HAP-1 (cell line): ENCODE measurements at regions not wholly inside any gene's neighbourhood (a gene's known extent, or its start where the extent isn't known, plus 50 kb on each side); places are given as distances from the start of the nearest gene placed in this dataset.

ENCODE experiments used
- DNase-seq, 2 experiments: peaks; one replicate each; pipeline ENCODE4 v3.0.0-alpha.2; 2016 to 2020; ENCODE audit warnings: low spot score in 2 of 2
- H3K27me3 ChIP-seq: fragments of 250-450 bp; sonication (Bioruptor Pico); 2 replicates; pipeline ENCODE4 v1.5.1; 2020; ENCODE audit warnings: low read depth, mild to moderate bottlenecking, moderate library complexity
- H3K36me3 ChIP-seq: fragments of 250-450 bp; sonication (Bioruptor Pico); replicated peaks from 2 replicates; pipeline ENCODE4 v1.5.1; 2020; ENCODE audit warnings: mild to moderate bottlenecking
- H3K4me1 ChIP-seq: fragments of 250-450 bp; sonication (Bioruptor Pico); 2 replicates; pipeline ENCODE4 v1.5.1; 2020; ENCODE audit warnings: mild to moderate bottlenecking
- H3K4me3 ChIP-seq: fragments of 250-450 bp; sonication (Bioruptor Pico); 2 replicates; pipeline ENCODE4 v1.5.1; 2020; ENCODE audit warnings: mild to moderate bottlenecking, moderate library complexity
- H3K9me3 ChIP-seq: fragments of 250-450 bp; sonication (Bioruptor Pico); 2 replicates; pipeline ENCODE4 v1.5.1; 2020; ENCODE audit warnings: mild to moderate bottlenecking, moderate library complexity
- in situ Hi-C: fragments of 300-500 bp; cut with MboI; formaldehyde crosslinking; loops from 3 replicates; pipeline ENCODE4 v1.14.3; 2020; ENCODE audit warnings: low sequenced_read_pairs, inconsistent platforms, mixed read lengths

GRCh38 chr5:130580264-130580663 lies 584.8 kb downstream of the HINT1 start:
- in situ Hi-C loops: no loop called here
- Histone ChIP-seq H3K27me3 (no peaks in the 10 kb centered on the region), H3K4me3 (no peak overlapping the region), H3K36me3 (no peaks in the 10 kb centered on the region), H3K9me3 (no peaks in the 10 kb centered on the region), H3K4me1 (0 out of 2 replicates have a peak, but pooled peaks cover 2% of the 10 kb centered on the region)
- DNase-seq: no peak

DNA sequence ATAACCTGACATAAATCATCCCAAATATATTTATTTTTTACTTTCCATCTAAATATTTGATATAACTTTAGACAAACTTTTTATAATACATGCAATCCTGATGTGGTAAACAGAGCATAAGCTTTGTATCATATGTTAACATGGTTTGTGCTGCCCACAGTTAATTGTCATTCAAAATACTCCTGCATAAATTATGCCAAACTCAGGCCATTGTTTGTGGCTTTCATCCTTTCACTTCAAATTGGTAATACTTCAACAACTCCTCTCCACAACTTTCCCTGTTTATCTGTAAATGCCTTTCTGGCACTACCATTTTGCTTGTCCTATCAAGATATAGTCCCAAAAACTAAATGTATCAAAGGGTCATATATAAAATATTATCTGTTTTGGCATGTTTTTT lies 586.7 kb downstream of the HINT1 start:
- in situ Hi-C loops: no loop called here
- no peak for DNase-seq
- Histone ChIP-seq H3K4me3 (no peak overlapping the region), H3K4me1 (0 out of 2 replicates have a peak, but pooled peaks cover 2% of the 10 kb centered on the region), H3K36me3 (no peaks in the 10 kb centered on the region), H3K9me3 (no peaks in the 10 kb centered on the region), H3K27me3 (no peaks in the 10 kb centered on the region)

DNA sequence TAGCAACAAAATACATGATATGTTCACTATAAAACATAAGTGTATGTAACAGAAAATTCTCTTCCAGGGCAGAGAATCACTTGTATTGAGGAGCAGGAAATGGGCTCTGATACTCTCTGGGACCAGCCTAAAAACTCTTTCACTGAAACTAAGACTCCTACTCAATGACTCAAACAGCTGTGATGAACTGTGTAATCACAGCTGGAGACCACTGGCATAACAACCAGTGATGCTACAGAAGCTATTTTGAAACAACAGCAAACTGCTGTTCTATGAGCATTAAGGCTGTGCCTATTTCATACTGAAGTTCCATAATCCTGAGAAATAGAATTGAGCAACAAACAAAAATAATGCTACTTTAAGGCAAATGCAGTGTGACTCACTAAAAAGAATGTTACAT lies 594.0 kb downstream of the HINT1 start:
- Histone ChIP-seq H3K4me1 (no peaks in the 10 kb centered on the region), H3K4me3 (no peak overlapping the region), H3K9me3 (no peaks in the 10 kb centered on the region), H3K36me3 (no peaks in the 10 kb centered on the region), H3K27me3 (no peaks in the 10 kb centered on the region)
- in situ Hi-C loops: no loop called here
- DNase-seq: no peak

DNA sequence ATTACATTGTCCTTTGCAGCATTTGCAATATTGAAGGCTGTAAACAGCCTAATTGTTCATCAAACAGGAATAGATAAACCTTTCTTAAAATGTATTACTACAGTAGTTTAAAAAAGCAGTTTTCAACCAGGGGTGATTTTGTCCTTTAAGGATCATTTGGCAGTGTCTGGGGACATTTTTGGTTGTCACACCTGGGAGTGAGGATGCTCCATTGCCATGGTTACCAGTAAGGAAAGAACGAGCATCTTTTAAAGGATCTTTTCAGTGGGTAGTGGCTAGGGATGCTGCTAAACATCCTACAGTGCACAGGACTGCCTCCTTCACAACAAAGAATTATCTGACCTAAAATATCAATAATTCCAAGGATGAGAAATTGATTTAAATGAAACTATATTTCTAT lies 596.3 kb downstream of the HINT1 start:
- Histone ChIP-seq H3K36me3 (no peaks in the 10 kb centered on the region), H3K27me3 (no peaks in the 10 kb centered on the region), H3K4me3 (no peak overlapping the region), H3K9me3 (no peaks in the 10 kb centered on the region), H3K4me1 (no peaks in the 10 kb centered on the region)
- in situ Hi-C loops: no loop called here
- DNase-seq: no peak

GRCh38 chr5:130555429-130555828 lies 609.6 kb downstream of the HINT1 start:
- in situ Hi-C loops: no loop called here
- Histone ChIP-seq H3K4me3 (no peak overlapping the region), H3K27me3 (no peaks in the 10 kb centered on the region), H3K36me3 (no peaks in the 10 kb centered on the region), H3K9me3 (no peaks in the 10 kb centered on the region), H3K4me1 (no peaks in the 10 kb centered on the region)
- no peak for DNase-seq

DNA sequence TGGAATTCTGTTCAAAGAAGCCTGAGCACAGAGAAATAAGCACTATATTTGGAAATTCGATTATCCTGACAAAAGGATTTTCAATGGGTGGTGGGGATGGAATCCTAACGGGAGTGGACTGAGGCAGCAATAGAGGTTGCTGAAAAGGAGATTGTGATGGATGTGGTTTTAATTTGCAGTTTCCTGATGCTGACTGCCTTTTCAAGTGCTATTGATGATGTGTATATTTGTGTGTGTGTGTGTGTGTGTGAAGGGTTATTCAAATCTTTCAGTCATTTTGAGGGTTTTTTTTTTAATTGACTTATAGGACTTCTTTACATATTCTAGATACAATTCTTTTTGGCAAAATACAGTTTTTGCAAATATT lies 614.5 kb downstream of the HINT1 start:
- H3K36me3 ChIP-seq: no peaks in the 10 kb centered on the region
- H3K4me1 ChIP-seq: no peaks in the 10 kb centered on the region
- in situ Hi-C loops: no loop called here
- DNase-seq: no peak
- H3K27me3 ChIP-seq: no peaks in the 10 kb centered on the region
- no peaks in the 10 kb centered on the region for H3K9me3 ChIP-seq
- H3K4me3 ChIP-seq: no peak overlapping the region

- Histone ChIP-seq H3K4me3 (no peak overlapping the region), H3K4me1 (no peaks in the 10 kb centered on the region), H3K36me3 (no peaks in the 10 kb centered on the region), H3K9me3 (no peaks in the 10 kb centered on the region), H3K27me3 (no peaks in the 10 kb centered on the region)
- in situ Hi-C loops: no loop called here
- DNase-seq: no peak
These were observed 615.0 kb downstream of the HINT1 start for GRCh38 chr5:130549884-130550561.

DNA sequence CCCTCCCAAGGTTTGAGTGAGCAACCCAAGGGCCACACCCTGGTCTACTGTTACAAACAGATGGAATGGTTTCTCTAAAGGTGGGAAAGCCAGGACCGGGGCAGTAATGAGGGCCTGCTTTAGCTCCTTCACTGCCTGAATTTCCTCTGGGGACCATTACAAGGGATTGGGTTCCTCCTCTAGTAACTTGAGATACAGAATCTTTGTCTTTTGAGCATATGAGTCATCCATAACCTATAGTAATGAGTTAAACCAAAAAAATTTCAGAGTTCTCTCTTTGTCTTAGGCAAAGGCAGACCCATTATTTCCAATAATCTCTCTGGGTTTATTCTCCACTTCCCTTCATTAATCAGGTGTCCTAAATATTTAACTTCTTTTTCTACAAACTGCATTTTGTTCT lies 618.8 kb downstream of the HINT1 start:
- DNase-seq: no peak
- no peaks in the 10 kb centered on the region for H3K27me3 ChIP-seq
- no peak overlapping the region for H3K4me3 ChIP-seq
- H3K36me3 ChIP-seq: no peaks in the 10 kb centered on the region
- no peaks in the 10 kb centered on the region for H3K9me3 ChIP-seq
- in situ Hi-C loops: no loop called here
- H3K4me1 ChIP-seq: no peaks in the 10 kb centered on the region

- H3K36me3 ChIP-seq: no peaks in the 10 kb centered on the region
- H3K4me3 ChIP-seq: no peak overlapping the region
- H3K27me3 ChIP-seq: no peaks in the 10 kb centered on the region
- H3K4me1 ChIP-seq: no peaks in the 10 kb centered on the region
- in situ Hi-C loops: no loop called here
- DNase-seq: no peak
- no peaks in the 10 kb centered on the region for H3K9me3 ChIP-seq
These were observed 619.8 kb downstream of the HINT1 start for GRCh38 chr5:130545291-130545690.

DNA sequence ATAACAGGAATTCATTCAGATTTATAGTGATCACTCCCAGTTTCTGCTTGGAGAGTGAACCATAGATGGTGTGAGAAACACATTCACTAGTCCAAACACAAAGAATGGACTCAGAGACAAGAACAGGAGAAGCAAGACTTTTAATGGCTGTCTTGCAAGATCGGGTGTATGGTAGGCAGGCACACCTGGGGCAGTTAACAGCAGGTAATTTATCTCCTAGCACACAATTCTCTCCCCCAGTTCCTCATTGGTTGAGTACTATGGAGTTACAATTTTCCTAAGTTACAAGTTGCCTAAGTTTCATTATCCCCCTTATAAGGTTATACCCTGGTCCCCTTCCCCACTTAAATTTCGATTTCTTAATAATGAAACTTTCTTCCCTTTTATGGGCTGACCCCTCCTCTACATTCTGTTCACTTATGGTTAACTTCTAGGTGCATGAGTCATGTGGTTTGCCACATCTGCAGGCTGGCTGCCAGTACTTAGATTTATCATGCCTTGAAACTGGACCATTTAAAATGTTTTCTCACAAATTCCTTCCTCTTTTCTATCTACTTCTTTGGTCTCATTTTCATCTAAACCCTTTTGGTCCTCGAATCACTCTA lies 623.3 kb downstream of the HINT1 start:
- no peak for DNase-seq
- in situ Hi-C loops: no loop called here
- Histone ChIP-seq H3K4me3 (no peak overlapping the region), H3K27me3 (no peaks in the 10 kb centered on the region), H3K4me1 (no peaks in the 10 kb centered on the region), H3K36me3 (no peaks in the 10 kb centered on the region), H3K9me3 (no peaks in the 10 kb centered on the region)

DNA sequence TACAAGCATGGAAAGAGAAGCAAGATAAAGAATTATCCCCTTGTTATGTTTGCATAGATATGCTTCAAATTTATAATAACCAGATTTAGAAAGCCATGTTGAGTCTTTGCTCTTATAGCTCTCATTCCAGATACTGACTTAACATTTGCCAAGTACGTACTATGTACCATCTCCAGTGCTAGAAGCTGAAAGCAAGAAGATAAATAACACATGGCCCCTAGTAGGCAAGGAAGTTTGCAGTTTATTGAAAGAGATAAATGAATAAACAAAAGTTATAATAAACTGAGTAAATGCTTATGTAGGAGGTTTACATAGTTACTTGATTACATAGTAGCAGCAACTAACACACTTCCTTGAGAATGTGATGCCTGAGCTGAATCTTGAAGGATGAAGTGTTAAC lies 628.4 kb downstream of the HINT1 start:
- in situ Hi-C loops: no loop called here
- no peaks in the 10 kb centered on the region for H3K36me3 ChIP-seq
- H3K4me3 ChIP-seq: no peak overlapping the region
- H3K4me1 ChIP-seq: no peaks in the 10 kb centered on the region
- DNase-seq: no peak
- no peaks in the 10 kb centered on the region for H3K9me3 ChIP-seq
- H3K27me3 ChIP-seq: no peaks in the 10 kb centered on the region

DNA sequence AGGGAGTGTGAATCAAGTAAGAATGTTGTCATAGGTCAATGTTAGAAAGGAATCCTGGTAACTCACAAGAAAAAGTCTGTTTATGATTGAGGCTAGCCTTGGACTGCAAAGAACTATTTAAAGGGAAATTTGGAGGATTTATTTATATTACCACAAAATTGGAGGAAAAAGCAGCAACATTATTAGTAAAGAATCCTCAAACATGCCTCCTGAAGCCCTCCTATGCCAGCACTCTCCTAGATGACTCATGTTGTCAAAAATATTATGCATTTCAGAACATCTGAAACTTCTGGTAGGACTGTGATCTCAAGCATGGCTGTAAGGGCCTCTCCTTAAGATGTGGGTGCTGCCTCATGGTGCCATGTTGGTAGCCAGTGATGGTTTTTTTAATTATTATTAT lies 628.5 kb downstream of the CHSY3 start:
- Histone ChIP-seq H3K27me3 (no peaks in the 10 kb centered on the region), H3K4me1 (no peaks in the 10 kb centered on the region), H3K9me3 (no peaks in the 10 kb centered on the region), H3K36me3 (no peaks in the 10 kb centered on the region), H3K4me3 (no peak overlapping the region)
- no peak for DNase-seq
- in situ Hi-C loops: no loop called here

DNA sequence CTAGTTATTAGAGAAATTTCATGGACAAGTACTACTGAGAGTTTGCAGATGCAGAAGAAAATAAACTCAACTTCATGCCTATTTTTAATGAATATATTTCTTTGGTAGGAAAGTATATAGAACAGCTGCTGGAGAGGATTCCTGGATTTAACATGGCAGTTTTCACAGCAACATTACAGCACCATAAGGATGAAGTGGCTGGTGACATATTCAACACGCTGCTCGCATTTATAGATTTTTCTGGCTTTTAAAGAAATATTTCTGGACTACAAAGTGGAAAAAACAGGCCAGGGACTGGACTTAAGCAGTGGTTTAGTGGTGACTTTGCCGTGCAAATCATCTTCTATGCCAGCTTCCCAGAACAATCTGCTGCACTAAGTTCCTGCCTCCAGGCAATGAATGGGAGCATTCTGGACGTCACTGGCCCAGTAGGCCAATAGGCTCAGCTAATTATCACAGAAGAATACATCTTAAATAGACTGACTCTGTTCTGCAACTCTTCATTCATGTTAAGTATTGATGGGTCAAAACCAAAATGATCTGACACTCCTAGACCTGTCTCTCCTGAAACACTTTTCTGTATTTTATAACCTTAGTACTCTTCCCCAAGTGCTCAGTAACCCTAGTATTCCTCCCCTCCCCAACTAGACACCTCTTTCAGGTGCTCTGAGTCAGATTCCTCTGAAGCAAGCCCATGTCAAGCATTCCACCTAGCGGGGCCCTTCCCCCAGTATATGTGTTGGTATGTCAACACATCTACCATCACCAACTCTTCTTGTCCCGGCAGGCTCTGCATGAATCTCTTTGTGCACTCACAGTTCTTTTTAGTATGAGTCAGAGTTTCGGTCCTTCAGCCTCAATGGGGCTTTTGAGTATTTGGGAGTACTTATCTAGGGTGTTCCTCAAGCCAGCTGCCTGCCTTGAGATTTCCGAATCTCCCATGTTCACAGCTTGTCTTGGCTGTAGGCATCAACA lies 625.5 kb downstream of the CHSY3 start:
- in situ Hi-C loops: no loop called here
- Histone ChIP-seq H3K27me3 (no peaks in the 10 kb centered on the region), H3K9me3 (no peaks in the 10 kb centered on the region), H3K4me3 (no peak overlapping the region), H3K4me1 (no peaks in the 10 kb centered on the region), H3K36me3 (no peaks in the 10 kb centered on the region)
- DNase-seq: no peak

DNA sequence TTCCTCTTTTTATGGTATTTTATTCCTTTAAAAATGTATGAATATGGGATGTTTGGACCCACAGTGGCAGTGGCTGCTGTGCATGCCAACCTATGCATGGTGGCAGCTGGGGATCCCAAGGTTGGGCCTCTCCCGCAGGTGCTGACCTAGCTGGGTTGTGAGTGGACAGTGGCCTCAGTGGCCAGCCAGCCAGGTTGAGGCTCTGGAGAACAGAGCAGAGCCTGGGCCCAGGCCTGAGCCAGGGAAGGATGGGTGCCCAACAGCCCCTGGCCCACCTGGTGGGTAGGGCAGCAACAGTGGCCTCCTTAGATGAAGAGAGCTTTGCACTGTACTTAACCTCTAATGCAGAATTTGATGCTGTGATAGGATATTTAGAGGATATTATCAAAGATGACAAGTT lies 624.8 kb downstream of the CHSY3 start:
- Histone ChIP-seq H3K27me3 (no peaks in the 10 kb centered on the region), H3K9me3 (no peaks in the 10 kb centered on the region), H3K4me1 (no peaks in the 10 kb centered on the region), H3K36me3 (no peaks in the 10 kb centered on the region), H3K4me3 (no peak overlapping the region)
- no peak for DNase-seq
- in situ Hi-C loops: no loop called here
